ENCODE measurements at regions not wholly inside any gene's neighbourhood (a gene's known extent, or its start where the extent isn't known, plus 50 kb on each side); places are given as distances from the start of the nearest gene placed in this dataset.

- no peak for DNase-seq
Measured at GRCh38 chr16:80355335-80355734, 185.5 kb upstream of the DYNLRB2 start.

GRCh38 chr16:80350061-80350460 lies 190.7 kb upstream of the DYNLRB2 start:
- DNase-seq: no peak

- DNase-seq: no peak
Measured at GRCh38 chr16:80347900-80348299, 192.9 kb upstream of the DYNLRB2 start.

GRCh38 chr16:80347002-80347401 lies 193.8 kb upstream of the DYNLRB2 start:
- no peak for DNase-seq

GRCh38 chr16:80346111-80346632 lies 194.6 kb upstream of the DYNLRB2 start:
- no peak for DNase-seq

GRCh38 chr16:80345701-80346100 lies 195.1 kb upstream of the DYNLRB2 start:
- DNase-seq: no peak

- no peak for DNase-seq
Measured at GRCh38 chr16:80344570-80344969, 196.2 kb upstream of the DYNLRB2 start.

- DNase-seq: no peak
Measured at GRCh38 chr16:80341263-80341662, 199.5 kb upstream of the DYNLRB2 start.

- no peak for DNase-seq
Measured at GRCh38 chr16:80337786-80338185, 203.0 kb upstream of the DYNLRB2 start.

- no peak for DNase-seq
Measured at GRCh38 chr16:80330803-80331202, 210.0 kb upstream of the DYNLRB2 start.

- no peak for DNase-seq
Measured at GRCh38 chr16:80330150-80330549, 210.6 kb upstream of the DYNLRB2 start.

- no peak for DNase-seq
Measured at GRCh38 chr16:80327740-80328139, 213.1 kb upstream of the DYNLRB2 start.

- DNase-seq: no peak
Measured at GRCh38 chr16:80324371-80324770, 216.4 kb upstream of the DYNLRB2 start.

- DNase-seq: no peak
Measured at GRCh38 chr16:80323808-80324195, 217.0 kb upstream of the DYNLRB2 start.

GRCh38 chr16:80323187-80323807 lies 217.5 kb upstream of the DYNLRB2 start:
- DNase-seq: no peak

- no peak for DNase-seq
Measured at GRCh38 chr16:80319181-80319580, 221.6 kb upstream of the DYNLRB2 start.

- no peak for DNase-seq
Measured at GRCh38 chr16:80318107-80318506, 222.7 kb upstream of the DYNLRB2 start.

- DNase-seq: no peak
Measured at GRCh38 chr16:80317599-80318037, 223.2 kb upstream of the DYNLRB2 start.

- DNase-seq: no peak
Measured at GRCh38 chr16:80317116-80317515, 223.7 kb upstream of the DYNLRB2 start.

GRCh38 chr16:80314042-80314441 lies 226.8 kb upstream of the DYNLRB2 start:
- DNase-seq: no peak

- DNase-seq: no peak
Measured at GRCh38 chr16:80309178-80309577, 231.6 kb upstream of the DYNLRB2 start.

- DNase-seq: no peak
Measured at GRCh38 chr16:80305410-80305809, 235.4 kb upstream of the DYNLRB2 start.

- no peak for DNase-seq
Measured at GRCh38 chr16:80303691-80304090, 237.1 kb upstream of the DYNLRB2 start.

GRCh38 chr16:80300876-80301275 lies 239.9 kb upstream of the DYNLRB2 start:
- no peak for DNase-seq

- DNase-seq: no peak
Measured at GRCh38 chr16:80300456-80300855, 240.3 kb upstream of the DYNLRB2 start.
